ENCODE measurements at regions not wholly inside any gene's neighbourhood (a gene's known extent, or its start where the extent isn't known, plus 50 kb on each side); places are given as distances from the start of the nearest gene placed in this dataset.
"Not testable (repeated sequence)": the region's sequence is repeated elsewhere in the genome, so short reads cannot be mapped to it uniquely, and the experiment has no call there.

DNA sequence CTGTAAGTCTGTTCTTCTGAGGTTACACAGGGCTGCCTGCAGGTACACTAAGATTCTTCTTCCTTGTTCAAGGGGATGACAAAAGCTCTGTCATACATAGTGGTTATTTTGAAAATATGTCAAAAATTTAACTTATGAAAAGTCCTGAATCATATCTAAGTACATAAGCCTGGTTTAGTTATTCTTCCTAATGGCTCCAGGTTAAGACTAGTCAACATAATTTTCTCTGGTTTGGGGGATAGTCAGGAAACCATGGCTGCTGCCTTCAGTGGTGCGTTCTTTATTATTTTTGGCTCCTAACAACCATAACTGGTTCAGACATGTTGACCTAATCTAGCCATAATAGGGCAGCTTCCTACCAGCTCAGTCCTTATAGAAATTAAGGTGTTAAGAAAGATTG lies 257.4 kb upstream of the DDI1 start:
- DNase-seq (no peak), ATAC-seq (no peak)
- Mint-ChIP-seq H3K4me1 (ENCODE audit: low read depth) (no peaks in the 10 kb centered on the region), H3K4me3 (no peak overlapping the region), H3K27me3 (ENCODE audit: low read depth) (peaks cover 2% of the 10 kb centered on the region), H3K9me3 (no peaks in the 10 kb centered on the region), H3K36me3 (ENCODE audit: insufficient read depth) (no peaks in the 10 kb centered on the region)

DNA sequence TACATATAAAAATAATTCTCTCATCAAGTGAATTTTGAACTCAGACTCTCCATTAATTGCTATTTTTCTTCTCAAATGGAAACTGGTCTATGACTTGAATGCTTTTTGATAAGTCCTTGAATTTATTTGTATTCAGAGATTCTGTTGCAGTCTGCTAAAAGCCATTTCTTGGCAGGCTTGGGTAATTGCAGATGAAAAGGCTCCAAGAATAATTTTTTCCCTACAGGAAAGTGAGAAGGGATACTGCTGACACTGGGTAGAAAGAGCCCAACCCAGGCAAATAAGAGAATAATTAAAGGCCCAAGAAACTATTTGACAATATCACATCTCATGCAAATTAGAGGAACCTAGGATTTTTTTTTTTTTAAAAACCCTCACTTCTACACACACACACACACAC lies 246.5 kb upstream of the DDI1 start:
- Mint-ChIP-seq H3K4me3 (no peak overlapping the region), H3K27me3 (ENCODE audit: low read depth) (no peaks in the 10 kb centered on the region), H3K36me3 (ENCODE audit: insufficient read depth) (no peaks in the 10 kb centered on the region), H3K9me3 (peaks cover 12% of the 10 kb centered on the region), H3K4me1 (ENCODE audit: low read depth) (no peaks in the 10 kb centered on the region)
- DNase-seq (no peak), ATAC-seq (no peak)

DNA sequence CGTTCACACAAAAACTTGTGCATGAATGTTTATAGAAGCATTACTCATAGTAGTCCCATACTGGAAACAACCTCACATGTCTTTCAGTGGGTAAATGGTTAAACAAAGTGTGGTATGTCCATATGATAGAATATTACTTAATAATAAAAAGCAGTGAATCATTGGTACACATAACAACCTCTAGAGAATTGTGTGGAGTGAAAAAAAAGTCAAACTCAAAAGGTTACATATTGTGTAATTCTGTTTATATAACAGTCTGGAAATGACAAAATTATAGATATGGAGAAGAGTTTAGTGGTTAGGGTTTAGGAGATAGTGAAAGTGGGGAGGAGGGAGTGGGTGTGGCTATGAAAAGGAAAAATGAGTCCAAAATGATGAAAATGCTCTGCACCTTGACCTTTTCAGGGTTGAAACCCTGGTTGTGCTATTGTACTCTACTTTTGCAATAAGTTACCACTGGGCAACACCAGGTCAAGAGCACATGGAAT lies 243.4 kb upstream of the DDI1 start:
- Mint-ChIP-seq H3K36me3 (ENCODE audit: insufficient read depth) (no peaks in the 10 kb centered on the region), H3K4me3 (no peak overlapping the region), H3K9me3 (peaks cover 12% of the 10 kb centered on the region), H3K4me1 (ENCODE audit: low read depth) (no peaks in the 10 kb centered on the region), H3K27me3 (ENCODE audit: low read depth) (no peaks in the 10 kb centered on the region)
- ATAC-seq (no peak), DNase-seq (no peak)

DNA sequence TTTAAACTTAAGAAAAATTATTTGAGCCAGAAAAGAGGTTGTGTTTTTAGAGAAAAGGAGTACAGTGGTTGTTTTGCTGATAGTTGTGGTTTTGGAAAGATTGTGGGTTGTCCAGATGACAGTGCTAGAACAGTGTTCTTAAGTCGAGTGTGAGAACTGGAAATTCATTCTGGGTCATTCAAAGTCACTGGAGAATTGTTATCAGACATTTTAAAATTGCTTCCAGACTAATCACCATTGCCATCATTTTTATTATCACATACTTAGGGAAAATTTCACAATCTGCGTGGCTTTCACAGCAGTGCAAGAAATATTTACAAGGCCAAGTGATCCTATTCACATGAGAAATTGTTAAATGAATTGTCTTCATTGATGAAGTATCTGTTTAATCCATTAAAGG lies 242.2 kb upstream of the DDI1 start:
- no peak overlapping the region for H3K4me3 Mint-ChIP-seq
- no peaks in the 10 kb centered on the region for H3K4me1 Mint-ChIP-seq (ENCODE audit: low read depth)
- H3K36me3 Mint-ChIP-seq (ENCODE audit: insufficient read depth): no peaks in the 10 kb centered on the region
- H3K27me3 Mint-ChIP-seq (ENCODE audit: low read depth): no peaks in the 10 kb centered on the region
- no peak for ATAC-seq
- peaks cover 12% of the 10 kb centered on the region for H3K9me3 Mint-ChIP-seq
- no peak for DNase-seq

DNA sequence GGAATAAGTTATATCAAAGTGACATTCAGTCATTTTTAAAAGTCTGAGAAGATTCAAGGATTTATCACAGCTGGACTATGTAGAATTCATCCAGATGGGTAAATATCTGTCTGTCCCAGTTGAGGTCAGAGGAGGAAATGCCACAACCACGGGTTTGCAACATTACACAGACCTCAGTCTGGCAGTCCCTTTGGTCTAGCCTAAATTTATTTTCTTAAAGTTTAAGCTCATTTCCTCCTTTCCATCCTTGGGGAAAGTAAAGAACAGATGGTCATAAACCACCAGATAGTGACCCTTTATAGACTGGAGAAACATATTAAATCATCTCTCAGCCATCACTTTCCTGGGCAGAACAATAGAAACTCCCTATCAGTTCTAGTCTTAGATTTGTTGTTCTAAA lies 238.4 kb upstream of the DDI1 start:
- no peaks in the 10 kb centered on the region for H3K9me3 Mint-ChIP-seq
- H3K27me3 Mint-ChIP-seq (ENCODE audit: low read depth): no peaks in the 10 kb centered on the region
- H3K36me3 Mint-ChIP-seq (ENCODE audit: insufficient read depth): no peaks in the 10 kb centered on the region
- DNase-seq (no peak), ATAC-seq (no peak)
- H3K4me1 Mint-ChIP-seq (ENCODE audit: low read depth): no peaks in the 10 kb centered on the region
- H3K4me3 Mint-ChIP-seq: no peak overlapping the region

DNA sequence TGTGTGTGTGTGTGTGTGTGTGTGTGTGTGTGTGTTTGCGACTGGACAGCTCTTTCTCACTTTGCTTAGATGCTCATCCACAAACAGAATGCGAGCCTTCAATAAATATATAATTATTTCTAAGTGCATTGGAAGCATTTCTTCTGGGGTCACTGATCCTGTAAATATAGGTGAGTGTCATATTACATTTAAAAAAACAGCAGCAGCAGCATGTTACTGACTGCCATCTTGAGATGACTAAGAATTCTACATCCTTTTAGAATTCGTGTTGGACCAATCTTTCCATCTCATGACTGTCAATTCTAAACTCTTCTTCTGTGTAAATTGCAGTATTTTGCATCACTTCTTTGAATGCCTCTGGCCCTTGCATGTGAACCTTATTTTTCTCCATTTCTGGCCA lies 238.0 kb upstream of the DDI1 start:
- H3K4me1 Mint-ChIP-seq (ENCODE audit: low read depth): no peaks in the 10 kb centered on the region
- no peaks in the 10 kb centered on the region for H3K27me3 Mint-ChIP-seq (ENCODE audit: low read depth)
- H3K4me3 Mint-ChIP-seq: no peak overlapping the region
- H3K9me3 Mint-ChIP-seq: no peaks in the 10 kb centered on the region
- no peaks in the 10 kb centered on the region for H3K36me3 Mint-ChIP-seq (ENCODE audit: insufficient read depth)
- DNase-seq (no peak), ATAC-seq (no peak)

DNA sequence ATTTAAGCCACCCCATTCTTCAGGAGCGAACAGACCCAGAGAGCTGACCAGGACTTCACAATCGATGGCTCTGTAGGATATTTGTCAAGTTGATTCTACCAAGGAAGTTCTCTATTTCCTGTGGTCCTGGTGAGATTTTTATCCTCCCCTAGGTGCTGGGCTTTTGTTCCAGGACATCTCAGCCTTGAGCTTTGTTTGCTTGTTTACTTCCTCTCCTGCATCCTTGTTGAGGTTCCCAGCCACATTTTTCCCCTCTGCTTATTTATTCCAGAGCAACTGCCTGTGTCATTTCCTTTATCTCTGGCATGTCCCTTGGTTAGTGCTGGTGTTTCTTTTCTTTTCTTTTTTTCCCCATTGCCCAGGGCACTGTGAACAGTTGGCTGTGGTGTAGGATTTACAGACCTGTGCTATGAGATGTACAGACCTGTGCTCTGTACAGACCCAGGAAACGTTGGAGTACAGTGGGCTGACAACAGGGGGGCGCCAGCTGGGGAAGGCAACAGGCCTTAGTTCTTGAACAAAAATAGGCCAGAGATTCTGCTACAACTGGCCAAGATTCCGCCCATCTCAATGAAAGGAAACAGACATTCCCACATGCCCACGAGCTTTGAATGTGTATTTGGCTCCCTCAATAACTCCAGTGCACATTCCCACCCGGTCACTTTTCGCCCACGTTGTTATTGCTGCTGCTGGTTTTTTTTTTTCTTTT lies 235.9 kb upstream of the DDI1 start:
- ATAC-seq (no peak), DNase-seq (no peak)
- Mint-ChIP-seq H3K27me3 (ENCODE audit: low read depth) (no peaks in the 10 kb centered on the region), H3K4me3 (no peak overlapping the region), H3K9me3 (no peaks in the 10 kb centered on the region), H3K36me3 (ENCODE audit: insufficient read depth) (no peaks in the 10 kb centered on the region), H3K4me1 (ENCODE audit: low read depth) (no peaks in the 10 kb centered on the region)

DNA sequence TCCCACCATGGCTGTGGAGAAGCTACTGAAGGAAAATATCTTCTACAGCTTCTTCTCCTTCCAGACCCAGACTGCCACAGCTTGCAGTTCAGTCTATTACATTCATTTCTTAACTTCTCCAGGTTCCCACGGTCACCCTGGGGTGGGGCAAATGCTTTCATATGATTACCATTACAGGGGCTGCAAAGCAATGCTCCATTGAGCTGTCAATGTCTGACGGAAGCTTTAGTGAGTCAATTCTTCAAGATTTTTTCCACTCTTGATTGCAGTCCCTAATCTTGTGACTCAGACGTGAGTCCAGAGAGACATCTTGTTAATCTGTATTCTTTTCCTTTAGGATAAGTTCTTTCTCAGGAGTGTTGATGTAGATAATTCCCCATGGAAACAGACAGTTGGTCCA lies 233.4 kb upstream of the DDI1 start:
- Mint-ChIP-seq H3K36me3 (ENCODE audit: insufficient read depth) (no peaks in the 10 kb centered on the region), H3K4me1 (ENCODE audit: low read depth) (no peaks in the 10 kb centered on the region), H3K27me3 (ENCODE audit: low read depth) (no peaks in the 10 kb centered on the region), H3K9me3 (no peaks in the 10 kb centered on the region), H3K4me3 (no peak overlapping the region)
- ATAC-seq: no peak
- no peak for DNase-seq

DNA sequence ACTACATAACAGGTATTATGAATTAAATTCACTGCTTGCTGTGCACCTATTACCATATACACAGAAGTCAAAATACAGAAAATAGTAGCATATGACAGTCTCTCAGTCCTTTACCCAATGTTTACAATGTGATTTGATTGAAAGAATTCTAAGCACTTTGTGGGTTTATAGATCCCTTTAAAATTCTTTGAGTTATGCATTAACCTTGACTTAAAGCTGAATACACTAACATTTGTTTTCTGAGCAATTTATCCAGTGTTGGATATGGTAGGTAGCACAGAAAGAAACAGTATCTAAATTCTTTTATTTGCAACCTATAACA lies 230.8 kb upstream of the DDI1 start:
- Mint-ChIP-seq H3K4me3 (no peak overlapping the region), H3K27me3 (ENCODE audit: low read depth) (no peaks in the 10 kb centered on the region), H3K36me3 (ENCODE audit: insufficient read depth) (no peaks in the 10 kb centered on the region), H3K9me3 (no peaks in the 10 kb centered on the region), H3K4me1 (ENCODE audit: low read depth) (no peaks in the 10 kb centered on the region)
- ATAC-seq (no peak), DNase-seq (no peak)

DNA sequence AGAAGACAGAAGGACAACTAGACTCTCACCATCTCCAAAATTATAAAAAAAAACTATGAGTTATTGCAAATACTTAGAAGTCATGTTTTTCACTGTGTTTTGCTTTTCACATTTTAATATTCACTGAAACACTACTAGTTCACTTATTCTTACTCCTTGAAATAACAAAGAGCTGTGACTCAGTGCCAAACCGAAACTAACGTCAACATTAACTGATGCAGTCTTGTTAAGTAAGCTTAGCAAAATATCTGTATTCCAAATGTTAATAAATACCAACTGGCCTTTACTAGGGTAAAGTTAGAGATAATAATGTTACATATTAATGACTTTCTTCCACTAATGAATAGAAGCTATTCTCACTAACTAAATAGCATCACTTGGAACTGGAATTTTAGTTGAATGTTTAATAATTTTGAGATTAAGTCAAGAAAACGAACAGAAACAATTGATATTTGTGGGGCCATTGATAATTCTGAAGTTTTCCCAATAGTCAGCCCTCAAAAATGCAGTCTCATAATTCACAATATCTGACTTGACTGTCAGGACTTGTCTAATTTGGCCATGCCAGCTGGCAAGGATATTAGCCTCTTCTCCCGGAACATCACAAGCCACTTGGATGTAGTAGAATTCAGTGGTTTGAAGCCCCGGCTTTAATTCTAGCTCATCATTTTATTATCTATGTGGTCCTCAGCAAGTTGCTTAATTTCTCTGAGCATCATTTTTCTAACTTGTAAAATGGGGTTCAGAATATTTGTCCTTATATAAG lies 230.1 kb upstream of the DDI1 start:
- no peaks in the 10 kb centered on the region for H3K4me1 Mint-ChIP-seq (ENCODE audit: low read depth)
- no peaks in the 10 kb centered on the region for H3K36me3 Mint-ChIP-seq (ENCODE audit: insufficient read depth)
- H3K4me3 Mint-ChIP-seq: no peak overlapping the region
- no peak for ATAC-seq
- H3K27me3 Mint-ChIP-seq (ENCODE audit: low read depth): no peaks in the 10 kb centered on the region
- no peak for DNase-seq
- no peaks in the 10 kb centered on the region for H3K9me3 Mint-ChIP-seq

DNA sequence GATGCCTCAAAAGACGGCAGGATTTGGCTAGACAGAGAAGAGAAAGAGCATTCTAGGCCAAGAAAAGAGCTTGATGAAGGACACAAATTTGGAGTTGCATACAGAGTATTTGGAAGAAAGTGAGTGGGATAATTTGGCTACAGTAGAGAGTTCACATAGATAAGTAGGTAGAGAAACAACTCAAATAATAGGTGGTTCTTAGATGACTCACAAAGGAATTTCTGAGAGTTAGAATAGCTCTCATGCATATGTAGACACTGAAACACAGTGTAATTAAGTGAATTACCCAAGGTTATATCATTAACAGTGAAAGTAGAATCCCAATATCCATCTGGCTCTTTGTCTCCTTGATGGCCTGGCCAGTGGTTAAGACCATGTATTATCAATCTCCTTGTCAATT lies 228.6 kb upstream of the DDI1 start:
- DNase-seq: no peak
- Mint-ChIP-seq H3K27me3 (ENCODE audit: low read depth) (no peaks in the 10 kb centered on the region), H3K36me3 (ENCODE audit: insufficient read depth) (no peaks in the 10 kb centered on the region), H3K9me3 (no peaks in the 10 kb centered on the region), H3K4me3 (no peak overlapping the region), H3K4me1 (ENCODE audit: low read depth) (no peaks in the 10 kb centered on the region)
- ATAC-seq: no peak

DNA sequence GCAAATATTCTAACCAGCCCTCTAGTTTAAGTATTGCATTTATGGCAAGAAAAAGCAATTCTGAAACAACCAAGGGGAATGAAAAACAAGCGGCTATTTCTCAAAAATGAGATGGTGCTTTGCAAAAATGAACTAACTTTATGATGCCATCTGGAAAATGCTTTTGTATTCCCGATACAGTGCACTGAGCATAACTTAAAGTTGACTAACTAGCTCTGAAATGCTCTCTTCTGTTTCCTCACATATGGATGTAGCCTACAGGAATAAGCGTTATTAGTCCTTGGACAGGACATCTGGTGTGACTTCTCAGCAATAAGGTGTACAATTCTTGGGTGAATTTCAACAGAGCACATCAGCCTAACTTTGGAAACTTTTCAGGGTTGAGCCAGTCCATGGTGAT lies 228.2 kb upstream of the DDI1 start:
- no peak for ATAC-seq
- DNase-seq: no peak
- H3K4me3 Mint-ChIP-seq: no peak overlapping the region
- no peaks in the 10 kb centered on the region for H3K27me3 Mint-ChIP-seq (ENCODE audit: low read depth)
- no peaks in the 10 kb centered on the region for H3K36me3 Mint-ChIP-seq (ENCODE audit: insufficient read depth)
- no peaks in the 10 kb centered on the region for H3K4me1 Mint-ChIP-seq (ENCODE audit: low read depth)
- no peaks in the 10 kb centered on the region for H3K9me3 Mint-ChIP-seq

DNA sequence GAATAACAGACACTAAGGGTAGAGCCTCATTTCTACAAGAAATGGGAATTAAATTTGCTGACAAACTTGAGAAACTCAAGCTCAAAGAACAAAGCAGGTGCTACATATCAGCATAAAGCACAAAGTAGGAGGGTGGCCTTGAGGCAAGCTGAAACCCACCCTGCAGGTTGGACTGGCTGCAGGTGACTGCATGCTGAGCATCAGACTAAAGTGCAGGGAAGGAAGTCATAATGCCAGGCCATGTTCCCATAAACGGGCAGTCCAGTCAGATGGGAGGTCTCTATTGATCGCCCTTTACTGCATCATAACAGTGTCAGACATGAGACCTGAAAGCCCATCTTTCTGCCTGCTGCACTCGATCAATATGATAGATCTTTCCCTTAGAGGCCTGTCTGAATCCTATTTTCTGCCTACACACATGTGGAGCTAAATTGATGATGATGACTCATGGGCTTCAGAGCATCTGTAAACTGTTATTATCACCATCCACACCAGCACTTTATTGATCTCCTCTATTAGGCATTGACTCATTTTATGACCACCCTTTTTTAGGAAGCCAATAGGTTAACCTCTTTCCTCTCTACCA lies 224.5 kb upstream of the DDI1 start:
- DNase-seq: no peak
- no peaks in the 10 kb centered on the region for H3K4me1 Mint-ChIP-seq (ENCODE audit: low read depth)
- no peak for ATAC-seq
- no peak overlapping the region for H3K4me3 Mint-ChIP-seq
- H3K9me3 Mint-ChIP-seq: no peaks in the 10 kb centered on the region
- no peaks in the 10 kb centered on the region for H3K36me3 Mint-ChIP-seq (ENCODE audit: insufficient read depth)
- H3K27me3 Mint-ChIP-seq (ENCODE audit: low read depth): no peaks in the 10 kb centered on the region

DNA sequence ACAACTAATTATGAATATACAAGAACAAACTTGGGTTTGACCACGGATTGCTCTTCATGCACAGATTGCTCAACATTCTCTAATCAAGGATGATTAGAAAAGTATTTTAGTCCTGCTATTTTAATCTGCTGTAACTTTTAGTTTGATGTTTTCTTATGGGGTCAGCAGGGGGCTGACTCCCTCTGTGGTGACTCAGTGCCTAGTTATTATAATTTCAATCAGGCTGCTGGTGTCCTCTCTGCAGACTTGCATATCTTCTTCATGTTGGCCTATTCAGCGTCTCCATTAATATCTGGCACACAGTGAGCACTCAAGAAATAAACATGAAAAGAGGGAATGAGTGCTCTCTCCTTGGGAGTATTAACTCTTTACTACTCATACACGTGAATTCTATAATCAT lies 223.8 kb upstream of the DDI1 start:
- H3K4me1 Mint-ChIP-seq (ENCODE audit: low read depth): no peaks in the 10 kb centered on the region
- H3K9me3 Mint-ChIP-seq: no peaks in the 10 kb centered on the region
- H3K4me3 Mint-ChIP-seq: no peak overlapping the region
- no peaks in the 10 kb centered on the region for H3K36me3 Mint-ChIP-seq (ENCODE audit: insufficient read depth)
- DNase-seq: no peak
- H3K27me3 Mint-ChIP-seq (ENCODE audit: low read depth): no peaks in the 10 kb centered on the region
- ATAC-seq: no peak

DNA sequence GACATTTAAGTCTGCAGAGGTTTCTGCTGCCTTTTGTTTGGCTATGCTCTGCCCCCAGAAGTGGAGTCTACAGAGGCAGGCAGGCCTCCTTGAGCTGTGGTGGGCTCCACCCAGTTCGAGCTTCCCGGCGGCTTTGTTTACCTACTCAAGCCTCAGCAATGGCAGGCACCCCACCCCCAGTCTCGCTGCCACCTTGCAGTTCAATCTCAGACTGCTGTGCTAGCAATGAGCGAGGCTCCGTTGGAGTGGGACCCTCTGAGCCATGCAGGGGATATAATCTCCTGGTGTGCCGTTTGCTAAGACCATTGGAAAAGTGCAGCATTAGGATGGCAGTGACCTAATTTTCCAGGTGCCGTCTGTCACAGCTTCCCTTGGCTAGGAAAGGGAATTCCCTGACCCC lies 216.1 kb upstream of the DDI1 start:
- ATAC-seq; H3K4me3 Mint-ChIP-seq; H3K9me3 Mint-ChIP-seq; DNase-seq; H3K36me3 Mint-ChIP-seq (ENCODE audit: insufficient read depth); H3K27me3 Mint-ChIP-seq (ENCODE audit: low read depth); H3K4me1 Mint-ChIP-seq (ENCODE audit: low read depth): not testable (repeated sequence)

Measured in activated T-cell treated with anti-CD3 and anti-CD28 coated beads, Interleukin-2, amount 50 U/mL, for 4 hours (primary cell).